ENCODE measurements at regions not wholly inside any gene's neighbourhood (a gene's known extent, or its start where the extent isn't known, plus 50 kb on each side); places are given as distances from the start of the nearest gene placed in this dataset.
"Not testable (repeated sequence)": the region's sequence is repeated elsewhere in the genome, so short reads cannot be mapped to it uniquely, and the experiment has no call there.

DNA sequence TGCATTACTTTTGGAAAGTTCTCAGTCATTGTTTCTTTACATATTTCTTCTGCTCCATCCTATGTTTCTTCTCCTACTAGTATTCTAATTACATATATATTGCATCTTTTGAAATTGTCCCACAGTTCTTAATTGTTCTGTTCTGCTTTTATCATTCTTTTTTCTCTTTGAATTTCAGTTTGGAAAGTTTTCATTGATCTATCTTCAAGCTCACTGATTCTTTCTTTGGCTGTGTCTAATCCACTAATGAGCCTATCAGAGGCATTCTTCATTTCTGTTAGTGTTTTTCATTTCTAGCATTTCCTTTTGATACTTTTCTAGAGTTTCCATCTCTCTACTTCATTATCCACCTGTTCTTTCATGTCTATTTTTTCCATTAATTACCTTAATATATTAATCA lies 159.0 kb upstream of the KCNJ15 start:
- DNase-seq (ENCODE audit: low read depth) = no peak

DNA sequence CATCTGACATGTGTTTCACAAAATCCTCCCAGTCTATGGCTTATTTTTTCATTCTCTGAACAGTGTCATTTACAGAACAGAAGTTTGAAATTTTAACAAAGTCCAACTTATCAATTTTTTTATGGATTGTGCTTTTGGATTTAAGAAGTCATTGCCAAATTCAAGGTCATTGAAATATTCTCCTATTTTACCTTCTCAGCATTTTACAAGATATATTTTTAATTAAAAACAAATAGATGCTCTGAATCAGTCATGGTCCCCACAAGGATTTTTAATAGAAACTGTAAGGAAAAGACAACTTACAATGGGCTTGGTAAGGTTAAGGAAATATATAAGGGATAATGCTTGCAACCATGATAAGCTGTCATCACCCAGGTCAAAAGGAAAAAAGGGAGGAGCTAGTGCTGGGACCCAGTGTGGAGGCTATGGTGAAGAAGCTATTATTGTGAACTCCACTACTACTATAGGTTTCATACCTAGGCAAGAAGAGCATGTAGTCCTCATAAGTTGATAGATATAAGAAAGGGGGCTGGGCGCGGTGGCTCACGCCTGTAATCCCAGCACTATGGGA lies 144.5 kb upstream of the KCNJ15 start:
- no peak for DNase-seq (ENCODE audit: low read depth)

- DNase-seq (ENCODE audit: low read depth) = no peak
These were observed 142.0 kb upstream of the KCNJ15 start for GRCh38 chr21:38114717-38115333.

DNA sequence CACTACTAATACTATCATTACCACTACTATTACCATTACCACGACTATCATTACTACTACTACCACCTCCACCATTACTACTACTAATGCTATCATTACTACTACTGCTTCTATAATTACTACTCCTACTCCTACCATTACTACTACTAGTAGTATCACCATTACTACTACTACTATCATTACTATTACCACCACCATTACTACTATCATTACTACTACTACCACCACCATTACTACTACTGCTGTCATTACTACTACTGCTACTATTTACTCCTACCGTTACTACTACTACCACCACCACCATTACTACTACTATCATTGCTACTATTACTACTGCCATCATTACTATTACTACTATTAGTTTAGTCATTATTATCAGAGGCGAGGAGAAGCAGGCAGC lies 140.9 kb upstream of the KCNJ15 start:
- DNase-seq (ENCODE audit: low read depth) = no peak

DNA sequence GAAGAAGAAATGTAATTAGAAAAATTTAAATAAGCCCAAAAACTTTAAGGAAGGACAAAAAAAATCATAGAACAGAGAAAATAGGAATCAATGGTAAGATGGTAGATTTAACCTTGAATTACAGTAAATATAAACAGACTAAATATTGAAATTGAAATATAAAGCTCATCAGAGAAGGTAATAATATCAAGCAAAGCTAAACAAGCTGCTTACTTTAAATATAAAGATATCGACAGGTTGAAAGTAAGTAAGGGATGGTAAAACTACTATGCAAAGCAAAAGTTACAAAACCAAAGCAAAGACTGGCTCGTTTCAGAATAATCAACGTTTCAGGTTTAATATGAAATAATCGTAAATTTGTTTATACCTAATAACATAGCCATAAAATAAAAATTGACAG lies 137.0 kb upstream of the KCNJ15 start:
- DNase-seq (ENCODE audit: low read depth) = no peak

GRCh38 chr21:38120679-38120983 lies 136.2 kb upstream of the KCNJ15 start:
- not testable (repeated sequence) for DNase-seq (ENCODE audit: low read depth)

- no peak for DNase-seq (ENCODE audit: low read depth)
These were observed 135.6 kb upstream of the KCNJ15 start for GRCh38 chr21:38120984-38121855.

- no peak for DNase-seq (ENCODE audit: low read depth)
These were observed 134.7 kb upstream of the KCNJ15 start for GRCh38 chr21:38121888-38122720.

- no peak for DNase-seq (ENCODE audit: low read depth)
These were observed 133.2 kb upstream of the KCNJ15 start for GRCh38 chr21:38123626-38124025.

DNA sequence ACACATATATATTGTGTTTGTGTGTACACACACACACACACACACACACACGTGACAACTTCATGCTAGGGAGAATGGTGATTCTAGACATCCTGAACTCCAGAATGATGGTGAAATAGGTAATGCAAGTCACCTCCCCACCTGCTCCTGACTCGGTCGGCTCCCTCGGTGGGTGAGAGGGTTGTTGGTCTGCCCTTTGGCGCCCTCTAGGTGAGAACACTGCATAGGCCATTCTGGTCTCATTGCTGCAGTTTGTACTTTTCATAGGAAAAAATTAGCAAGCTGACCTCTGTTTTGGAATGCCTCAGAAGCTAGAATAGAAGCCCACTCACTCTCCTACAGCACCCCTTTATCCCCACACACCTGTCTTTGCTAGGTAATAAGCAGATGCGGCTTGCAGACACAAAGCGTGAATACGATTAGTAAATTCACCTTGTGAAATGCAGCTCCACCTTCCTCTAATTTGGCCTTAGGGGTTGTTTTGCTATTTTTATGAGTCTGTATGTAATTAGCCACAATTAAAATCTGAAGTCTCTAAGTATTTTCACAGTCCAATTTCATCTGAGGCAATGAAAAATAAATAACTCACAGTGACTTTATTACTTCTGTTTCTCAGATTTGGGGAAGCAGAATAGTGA lies 130.0 kb upstream of the KCNJ15 start:
- DNase-seq (ENCODE audit: low read depth) = peak; percentile 62

DNA sequence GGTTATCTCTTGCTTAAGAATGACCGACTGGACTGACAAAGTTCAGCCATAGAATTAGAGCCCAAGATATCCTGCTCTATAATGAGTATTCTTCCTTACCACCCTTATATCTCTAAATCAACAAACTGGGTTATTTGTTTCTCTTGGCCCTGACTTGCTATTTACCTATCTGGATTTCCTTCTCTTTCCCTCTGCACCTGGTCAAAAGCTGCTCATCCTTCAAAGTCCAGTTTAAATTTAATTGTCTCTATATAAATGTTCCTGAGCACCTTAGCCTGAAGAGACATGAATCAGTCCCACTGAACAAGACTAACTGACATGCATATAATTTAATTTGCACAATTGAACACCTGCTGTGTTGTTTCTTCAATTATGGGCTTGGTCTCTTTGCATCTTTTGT lies 127.1 kb upstream of the KCNJ15 start:
- DNase-seq (ENCODE audit: low read depth) = no peak

DNA sequence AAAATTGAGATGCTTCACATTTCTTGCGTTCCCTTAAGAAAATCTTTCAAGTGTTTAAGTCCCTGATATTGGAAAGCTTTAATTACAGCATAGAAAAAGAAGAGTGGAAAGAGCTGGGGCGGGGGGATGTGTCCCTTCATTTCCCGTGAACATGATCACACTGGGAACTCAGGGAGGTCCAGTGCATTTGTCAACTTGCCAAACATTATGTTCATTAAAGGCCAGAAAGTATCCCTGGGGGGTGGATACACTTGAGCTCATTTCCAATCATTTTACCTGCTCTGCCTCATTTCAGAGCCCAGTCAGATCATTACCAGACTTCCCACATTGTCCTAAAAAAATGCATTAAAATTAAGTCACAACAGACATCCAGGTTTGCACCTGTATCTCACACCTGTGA lies 123.6 kb upstream of the KCNJ15 start:
- no peak for DNase-seq (ENCODE audit: low read depth)

DNA sequence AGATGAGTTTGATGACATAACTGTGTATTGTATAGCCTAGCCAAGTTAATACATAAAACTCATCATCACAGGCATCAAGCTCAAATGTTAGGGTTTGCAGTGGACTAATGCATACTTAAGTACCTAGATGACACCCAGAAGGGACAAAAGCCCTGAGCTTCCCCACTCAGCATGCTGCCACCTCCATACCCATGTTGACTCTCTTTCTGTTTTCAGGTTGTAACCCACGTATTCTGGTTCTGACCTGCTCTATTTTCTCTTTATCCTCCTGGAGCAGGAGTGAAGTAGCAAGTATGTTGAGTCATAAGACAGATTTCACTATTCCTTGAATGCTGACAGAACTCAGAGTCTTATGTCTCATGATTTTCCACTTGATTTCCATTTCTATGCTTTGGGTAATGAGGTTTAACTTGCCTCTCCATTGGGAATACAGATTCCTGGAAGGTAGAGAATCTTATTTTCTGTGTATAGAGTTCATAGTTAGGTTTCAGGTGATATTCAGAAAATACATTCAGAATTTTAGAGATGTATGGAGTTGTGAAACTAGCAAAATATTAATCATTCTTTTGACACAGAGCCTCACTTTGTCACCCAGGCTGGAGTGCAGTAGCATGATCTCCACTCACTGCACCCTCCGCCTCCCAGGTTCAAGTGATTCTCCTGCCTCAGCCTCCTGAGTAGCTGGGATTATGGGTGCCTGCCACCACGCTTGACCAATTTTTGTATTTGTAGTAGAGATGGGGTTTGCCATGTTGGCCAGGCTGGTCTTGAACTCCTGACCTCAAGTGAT lies 122.5 kb upstream of the KCNJ15 start:
- no peak for DNase-seq (ENCODE audit: low read depth)

DNA sequence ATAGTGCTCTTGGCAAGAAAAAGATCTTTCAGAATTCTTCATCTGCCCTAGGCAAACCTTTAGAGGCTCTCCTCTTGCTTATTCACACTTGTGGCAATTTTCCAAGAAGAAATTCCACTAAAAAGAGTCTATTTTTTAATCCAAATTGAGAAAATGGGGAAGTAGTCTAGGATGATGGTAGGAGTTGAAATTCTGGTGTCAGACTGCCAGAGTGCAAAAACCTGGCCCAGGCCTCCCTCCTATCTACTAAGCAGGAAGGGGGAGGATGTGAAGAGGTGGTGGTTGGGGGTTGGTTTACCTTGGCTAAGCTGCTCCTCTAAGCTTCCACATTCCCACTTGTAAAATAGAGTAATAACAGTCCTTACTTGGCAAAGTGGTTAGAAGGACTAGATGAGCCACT lies 120.6 kb upstream of the KCNJ15 start:
- DNase-seq (ENCODE audit: low read depth) = peak; percentile 21

DNA sequence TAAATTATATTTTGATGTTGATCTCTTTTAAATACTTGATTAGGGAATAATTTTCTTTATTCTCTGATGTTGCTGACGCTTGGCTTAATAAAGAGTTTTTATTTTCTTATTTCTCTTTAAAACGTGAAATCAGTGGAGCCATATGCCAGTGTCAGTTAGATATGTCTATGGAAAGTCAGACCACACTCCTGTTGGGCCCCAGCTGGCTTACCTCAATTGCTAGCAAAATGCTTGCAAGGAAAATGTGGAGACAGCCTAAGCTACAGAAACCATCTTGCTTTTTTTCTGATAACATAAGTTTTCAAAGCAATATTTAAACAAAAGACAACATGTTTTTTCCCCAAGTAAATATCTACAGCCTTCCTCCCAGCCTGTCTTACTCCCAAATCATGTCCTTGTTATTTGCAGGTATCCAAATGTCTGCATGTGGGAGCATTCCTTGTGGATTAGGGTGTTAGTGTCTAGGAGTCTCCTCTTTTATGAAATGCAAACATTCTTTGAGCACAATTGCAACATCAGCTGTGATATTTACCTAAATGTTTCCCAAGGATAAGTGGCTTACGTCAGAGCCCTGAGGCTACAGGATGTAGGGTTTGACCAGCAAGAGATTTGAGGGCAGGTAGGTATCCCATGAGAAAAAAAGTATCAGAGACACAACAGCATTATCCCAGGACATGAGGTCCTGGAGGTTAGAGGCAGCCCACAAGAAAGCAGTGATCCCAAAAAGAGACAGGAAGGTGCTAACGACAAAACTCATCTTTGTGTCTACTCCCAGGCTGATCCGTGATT lies 117.2 kb upstream of the KCNJ15 start:
- no peak for DNase-seq (ENCODE audit: low read depth)

DNA sequence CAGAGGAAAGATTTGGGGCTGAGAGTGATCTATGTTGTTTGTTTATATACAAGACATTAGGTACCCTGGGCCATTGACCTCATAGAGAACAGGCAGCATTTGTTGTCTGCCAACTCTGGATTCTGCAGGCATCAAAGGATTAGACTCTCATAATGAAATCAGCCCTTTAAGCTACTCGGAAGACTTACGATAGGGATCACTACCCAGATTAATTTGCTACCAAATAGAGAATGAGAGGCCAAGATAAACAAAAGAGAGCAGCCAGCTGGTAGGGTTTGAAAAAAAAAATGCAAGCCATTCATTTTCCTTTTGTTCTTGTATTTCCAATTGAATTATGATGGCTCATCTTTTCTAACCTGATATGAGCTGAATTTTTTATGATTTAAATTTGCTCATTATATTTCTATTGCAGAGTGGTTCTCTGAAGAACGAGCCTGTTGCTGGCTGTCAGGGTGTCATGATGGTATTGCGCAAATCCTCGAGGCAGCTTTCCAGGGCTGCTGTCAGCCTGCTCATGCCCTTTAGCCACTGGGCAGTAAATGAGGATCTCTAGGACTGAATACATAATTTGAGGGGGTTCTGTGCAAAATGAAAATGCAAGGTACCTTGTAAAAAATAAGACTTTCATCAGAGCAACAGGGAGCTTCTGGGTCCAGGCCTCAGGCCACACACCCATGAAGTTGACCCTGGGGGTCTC lies 116.4 kb upstream of the KCNJ15 start:
- DNase-seq (ENCODE audit: low read depth) = peak; percentile 66

DNA sequence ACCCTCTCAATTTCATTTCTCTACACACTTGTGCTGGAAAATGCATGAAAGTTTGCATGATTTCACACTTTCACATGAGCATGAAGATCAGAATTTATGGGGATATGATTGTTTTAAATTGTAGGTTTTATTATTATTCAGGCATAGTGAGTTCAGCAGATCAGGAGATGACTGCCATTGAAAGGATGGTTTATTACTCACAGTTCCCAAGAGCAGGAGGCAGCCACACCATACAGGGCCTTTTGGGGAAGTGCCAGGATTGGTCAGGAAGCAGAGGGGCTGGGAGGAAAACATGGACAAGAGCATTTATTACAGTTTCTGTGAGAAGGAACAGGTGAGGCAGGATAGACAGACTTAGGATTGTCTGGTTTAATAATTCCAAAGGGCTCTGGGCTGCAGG lies 114.6 kb upstream of the KCNJ15 start:
- DNase-seq (ENCODE audit: low read depth) = peak; percentile 12

DNA sequence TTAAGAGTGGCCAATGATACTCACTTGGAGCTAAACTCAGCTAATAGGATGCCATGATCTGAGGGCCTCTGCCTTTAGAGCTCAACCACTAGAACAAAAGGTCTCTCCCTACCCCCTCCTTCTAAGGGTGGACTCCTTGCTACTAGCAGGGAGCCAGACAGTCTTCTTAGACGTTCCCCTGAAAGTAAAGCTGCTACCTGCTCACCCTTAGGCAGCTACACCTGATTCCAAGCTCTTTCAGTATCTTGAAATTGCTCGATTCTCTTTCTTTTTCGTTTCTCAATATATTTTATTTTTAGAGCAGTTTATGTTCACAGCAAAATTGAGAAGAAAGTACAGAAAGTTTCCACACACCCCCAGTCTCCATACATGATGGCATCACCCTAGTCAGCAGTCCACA lies 112.6 kb upstream of the KCNJ15 start:
- DNase-seq (ENCODE audit: low read depth) = no peak

DNA sequence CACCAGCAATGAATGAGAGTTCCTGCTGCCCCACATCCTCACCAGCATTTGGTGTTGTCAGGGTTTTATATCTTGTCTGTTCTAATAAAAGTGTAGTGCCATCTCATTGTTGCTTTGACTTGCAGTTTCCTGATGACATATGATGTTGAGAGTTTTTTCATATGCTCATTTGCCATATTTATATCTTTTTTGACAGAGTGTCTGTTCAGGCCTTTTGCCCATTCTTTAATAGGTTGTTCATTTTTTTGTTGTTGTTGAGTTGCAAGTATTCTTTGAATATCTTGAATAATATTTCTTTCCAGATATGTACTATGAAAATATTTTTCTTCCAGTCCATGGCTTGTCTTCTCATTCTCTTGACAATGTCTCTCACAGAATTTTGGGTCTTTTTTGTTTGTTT lies 111.7 kb upstream of the KCNJ15 start:
- DNase-seq (ENCODE audit: low read depth) = no peak

Data from myocyte (in vitro differentiated cells).